OCI-LY7 (cell line): ENCODE measurements at regions not wholly inside any gene's neighbourhood (a gene's known extent, or its start where the extent isn't known, plus 50 kb on each side); places are given as distances from the start of the nearest gene placed in this dataset.

Source experiments
- EZH2phosphoT487 ChIP-seq: fragments of 200-600 bp; sonication (generic); IDR thresholded peaks from 2 replicates; pipeline ENCODE4 v1.6.1; 2018; ENCODE audit warnings: low read depth, borderline replicate concordance, mild to moderate bottlenecking, mixed run types, antibody characterized with exemption, low read length, moderate library complexity, mixed read lengths
- TF ChIP-seq, protein P1 (sequence below): fragments of 200-600 bp; sonication (generic); conservative IDR thresholded peaks from 2 replicates; pipeline ENCODE4 v1.5.1; 2014; ENCODE audit warnings: mild to moderate bottlenecking, antibody characterized with exemption, low read length, moderate library complexity, mixed read lengths

- TF ChIP-seq, protein P1, sequence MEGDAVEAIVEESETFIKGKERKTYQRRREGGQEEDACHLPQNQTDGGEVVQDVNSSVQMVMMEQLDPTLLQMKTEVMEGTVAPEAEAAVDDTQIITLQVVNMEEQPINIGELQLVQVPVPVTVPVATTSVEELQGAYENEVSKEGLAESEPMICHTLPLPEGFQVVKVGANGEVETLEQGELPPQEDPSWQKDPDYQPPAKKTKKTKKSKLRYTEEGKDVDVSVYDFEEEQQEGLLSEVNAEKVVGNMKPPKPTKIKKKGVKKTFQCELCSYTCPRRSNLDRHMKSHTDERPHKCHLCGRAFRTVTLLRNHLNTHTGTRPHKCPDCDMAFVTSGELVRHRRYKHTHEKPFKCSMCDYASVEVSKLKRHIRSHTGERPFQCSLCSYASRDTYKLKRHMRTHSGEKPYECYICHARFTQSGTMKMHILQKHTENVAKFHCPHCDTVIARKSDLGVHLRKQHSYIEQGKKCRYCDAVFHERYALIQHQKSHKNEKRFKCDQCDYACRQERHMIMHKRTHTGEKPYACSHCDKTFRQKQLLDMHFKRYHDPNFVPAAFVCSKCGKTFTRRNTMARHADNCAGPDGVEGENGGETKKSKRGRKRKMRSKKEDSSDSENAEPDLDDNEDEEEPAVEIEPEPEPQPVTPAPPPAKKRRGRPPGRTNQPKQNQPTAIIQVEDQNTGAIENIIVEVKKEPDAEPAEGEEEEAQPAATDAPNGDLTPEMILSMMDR, result no peak
- TF ChIP-seq EZH2phosphoT487, result no peak
Measured at GRCh38 chr20:22773344-22773743, 189.0 kb upstream of the FOXA2 start.
